GM12878 (cell line): ENCODE measurements at regions not wholly inside any gene's neighbourhood (a gene's known extent, or its start where the extent isn't known, plus 50 kb on each side); places are given as distances from the start of the nearest gene placed in this dataset.

Experiments
- ATAC-seq: fragments of 200-7000 bp; cut with Tn5 transposase; 3 replicates; pipeline ENCODE4 v1.9.1; 2020; ENCODE audit warnings: mild to moderate bottlenecking, moderate library complexity
- BruUV-seq: library from RNA; stranded (reverse); fragments of 400-500 nt; replicated peaks from 2 replicates; lab custom pipeline; 2021; lab: Mats Ljungman, UMichigan
- CTCF ChIA-PET: fragments of 300-600 bp; sonication (Branson Sonifier 250); formaldehyde crosslinking; extraction: SDS; loops from one replicate; lab custom pipeline; 2021; ENCODE audit warnings: inconsistent platforms; lab: Yijun Ruan, JAX
- POLR2A ChIA-PET: fragments of 350-600 bp; formaldehyde crosslinking; extraction: SDS; loops from one replicate; lab custom pipeline; 2021; ENCODE audit warnings: inconsistent platforms; lab: Charles Lee
- RAD21 ChIA-PET: fragments of 300-600 bp; sonication (Branson Sonifier 250); formaldehyde crosslinking; loops from one replicate; lab custom pipeline; 2023; ENCODE audit warnings: antibody characterized with exemption; ENCODE audit not compliant: unreplicated experiment; lab: Charles Lee
- SMC1A ChIA-PET: fragments of 300-600 bp; sonication (Branson Sonifier 250); formaldehyde crosslinking; loops from one replicate; lab custom pipeline; 2023; ENCODE audit not compliant: unreplicated experiment, uncharacterized antibody; lab: Charles Lee
- DNase-seq: peaks from one replicate; pipeline ENCODE4 v3.0.0-alpha.2; 2011; ENCODE audit warnings: low read depth, low spot score
- FAIRE-seq: peaks from 3 replicates; lab custom pipeline; 2011; peaks lifted over from hg19 to GRCh38; lab: Jason Lieb, UNC
- H2AFZ ChIP-seq: 2 replicates; pipeline ENCODE4 v1.6.0; 2011; ENCODE audit warnings: low read depth, low read length, control low read depth; ENCODE audit not compliant: control insufficient read depth
- H3K27ac ChIP-seq: 2 replicates; pipeline ENCODE4 v1.5.1; 2011; ENCODE audit warnings: control low read depth; ENCODE audit not compliant: control insufficient read depth, insufficient read depth
- H3K27me3 ChIP-seq, 2 experiments: replicated peaks in 1 of 2; 2 replicates each; pipeline versions ENCODE4 v1.6.0 to v1.6.1; 2011; ENCODE audit warnings: low read length in 1 of 2; ENCODE audit not compliant: control insufficient read depth in 2 of 2, insufficient read depth in 2 of 2
- H3K36me3 ChIP-seq, 2 experiments: 2 replicates each; pipeline ENCODE4 v1.5.1; 2011; ENCODE audit warnings: low read length in 1 of 2; ENCODE audit not compliant: control insufficient read depth in 2 of 2, insufficient read depth in 2 of 2
- H3K4me1 ChIP-seq: 2 replicates; pipeline ENCODE4 v1.6.1; 2011; ENCODE audit warnings: mild to moderate bottlenecking, low read length, moderate library complexity, mixed read lengths; ENCODE audit not compliant: control insufficient read depth, insufficient read depth
- H3K4me2 ChIP-seq: 2 replicates; pipeline ENCODE4 v1.6.0; 2011; ENCODE audit warnings: control low read depth; ENCODE audit not compliant: control insufficient read depth, insufficient read depth
- H3K4me3 ChIP-seq: fragments of 200-600 bp; sonication (generic); 2 replicates; pipeline ENCODE4 v1.5.1; 2016
- H3K79me2 ChIP-seq: 2 replicates; pipeline ENCODE4 v1.6.0; 2011; ENCODE audit warnings: low read length; ENCODE audit not compliant: control insufficient read depth, insufficient read depth
- H3K9ac ChIP-seq: 2 replicates; pipeline ENCODE4 v1.8.0; 2011; ENCODE audit warnings: low read length, control low read depth, mixed read lengths; ENCODE audit not compliant: control insufficient read depth, insufficient read depth
- H3K9me3 ChIP-seq: replicated peaks from 3 replicates; pipeline ENCODE4 v1.5.1; 2011; ENCODE audit warnings: mild to moderate bottlenecking, low read length; ENCODE audit not compliant: control insufficient read depth, insufficient read depth
- H4K20me1 ChIP-seq: 2 replicates; pipeline ENCODE4 v1.6.0; 2011; ENCODE audit not compliant: control insufficient read depth, insufficient read depth
- BHLHE40 ChIP-seq, 2 experiments: fragments of 450-650 bp in 1 of 2; IDR thresholded peaks; 2 replicates each; pipeline ENCODE4 v1.6.1; 2011 to 2017; ENCODE audit warnings: low read depth in 2 of 2, borderline replicate concordance in 1 of 2, improper control_type of control experiment in 1 of 2, low read length in 1 of 2, mild to moderate bottlenecking in 1 of 2
- EP300 ChIP-seq, 2 experiments: fragments of 150-350 bp in 1 of 2; IDR thresholded peaks; 2 replicates each; pipeline ENCODE4 v1.6.1; 2011 to 2012; ENCODE audit warnings: low read depth in 2 of 2, low read length in 2 of 2, borderline replicate concordance in 1 of 2, improper control_type of control experiment in 1 of 2, inconsistent platforms in 1 of 2; ENCODE audit not compliant: control insufficient read depth in 1 of 2
- GABPA ChIP-seq: IDR thresholded peaks from 2 replicates; pipeline ENCODE4 v1.6.1; 2014; ENCODE audit warnings: antibody characterized with exemption, low read depth, mild to moderate bottlenecking, inconsistent platforms
- JUNB ChIP-seq: IDR thresholded peaks from 2 replicates; pipeline ENCODE4 v1.6.1; 2016; ENCODE audit warnings: antibody characterized with exemption, mild to moderate bottlenecking
- MTA2 ChIP-seq: fragments of 450-650 bp; IDR thresholded peaks from 2 replicates; pipeline ENCODE4 v1.6.1; 2016; ENCODE audit warnings: low read depth, mild to moderate bottlenecking, moderate library complexity
- NR2C1 ChIP-seq: fragments of 450-650 bp; IDR thresholded peaks from 2 replicates; pipeline ENCODE4 v1.6.1; 2017; ENCODE audit warnings: antibody characterized with exemption, mild to moderate bottlenecking, moderate library complexity
- RUNX3 ChIP-seq: IDR thresholded peaks from 2 replicates; pipeline ENCODE4 v1.6.1; 2012; ENCODE audit warnings: low read length, inconsistent platforms
- SMAD1 ChIP-seq: fragments of 450-650 bp; IDR thresholded peaks from 2 replicates; pipeline ENCODE4 v1.6.1; 2018; ENCODE audit warnings: mild to moderate bottlenecking, low read depth; ENCODE audit not compliant: partially characterized antibody
- TCF12 ChIP-seq: IDR thresholded peaks from 2 replicates; pipeline ENCODE4 v1.6.1; 2011; ENCODE audit warnings: low read depth, mild to moderate bottlenecking, low read length
- ZNF207 ChIP-seq: fragments of 450-650 bp; IDR thresholded peaks from 2 replicates; pipeline ENCODE4 v1.6.1; 2014; ENCODE audit warnings: antibody characterized with exemption, mild to moderate bottlenecking, borderline replicate concordance
- WGBS: methylation state at CpG from one replicate; pipeline ENCODE4 v1.1.6; 2016; ENCODE audit warnings: low lambda C conversion rate; ENCODE audit not compliant: insufficient replicate concordance, insufficient coverage; ENCODE audit errors: missing lambda C conversion rate; 5-methylcytosine and 5-hydroxymethylcytosine counted together
- in situ Hi-C: fragments of 300-500 bp; cut with MboI; formaldehyde crosslinking; loops from 9 replicates; pipeline ENCODE4 v1.14.3; 2018; ENCODE audit warnings: mixed read lengths
- intact Hi-C: fragments of 100-400 bp; cut with micrococcal nuclease; formaldehyde crosslinking; loops from one replicate; pipeline ENCODE4 v1.14.2; 2022; ENCODE audit not compliant: unreplicated experiment
- TF ChIP-seq, protein P1 (sequence below): IDR thresholded peaks from 2 replicates; pipeline ENCODE4 v1.6.1; 2012; ENCODE audit warnings: low read depth, low read length, improper control_type of control experiment

- SMC1A ChIA-PET: no interaction called here
- Histone ChIP-seq H3K9me3 (no peaks in the 10 kb centered on the region; the same call in 1 of the 3 replicates), H3K79me2 (no peaks in the 10 kb centered on the region), H3K36me3 (no peaks in the 10 kb centered on the region), H3K4me3 (no peak overlapping the region), H3K4me2 (no peak overlapping the region; the same call in 1 of the 2 replicates), H3K27ac (no peak overlapping the region; the same call in 1 of the 2 replicates), H3K9ac (no peak overlapping the region), H3K4me1 (peaks cover 30% of the 10 kb centered on the region), H2AFZ (peak overlapping the region; percentile 48; the same call in 1 of the 2 replicates), H4K20me1 (no peaks in the 10 kb centered on the region), H3K27me3 (no peaks in the 10 kb centered on the region)
- no TSS peak for BruUV-seq
- RAD21 ChIA-PET: no interaction called here
- TF ChIP-seq ZNF207: no peak
- peak; percentile 27; the same call in 1 of the 2 replicates for TF ChIP-seq JUNB
- no peak for TF ChIP-seq TCF12
- TF ChIP-seq EP300 (IDR thresholded peaks at IDR 0.05; ENCODE audit: borderline replicate concordance in 1 of 2, control insufficient read depth in 1 of 2, low read depth in 2 of 2, low read length in 2 of 2): peak in 1 of 2 experiments; percentile 34; a peak in 1 of 4 replicates
- TF ChIP-seq GABPA: peak; percentile 45; the same call in 1 of the 2 replicates
- 0 out of 2 replicates have a peak, but pooled peaks have one; percentile 36 for TF ChIP-seq NR2C1
- TF ChIP-seq, protein P1, sequence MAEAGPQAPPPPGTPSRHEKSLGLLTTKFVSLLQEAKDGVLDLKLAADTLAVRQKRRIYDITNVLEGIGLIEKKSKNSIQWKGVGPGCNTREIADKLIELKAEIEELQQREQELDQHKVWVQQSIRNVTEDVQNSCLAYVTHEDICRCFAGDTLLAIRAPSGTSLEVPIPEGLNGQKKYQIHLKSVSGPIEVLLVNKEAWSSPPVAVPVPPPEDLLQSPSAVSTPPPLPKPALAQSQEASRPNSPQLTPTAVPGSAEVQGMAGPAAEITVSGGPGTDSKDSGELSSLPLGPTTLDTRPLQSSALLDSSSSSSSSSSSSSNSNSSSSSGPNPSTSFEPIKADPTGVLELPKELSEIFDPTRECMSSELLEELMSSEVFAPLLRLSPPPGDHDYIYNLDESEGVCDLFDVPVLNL: no peak
- TF ChIP-seq MTA2: no peak
- no peak for TF ChIP-seq BHLHE40 (IDR thresholded peaks at IDR 0.05; ENCODE audit: borderline replicate concordance in 1 of 2, low read depth in 2 of 2, low read length in 1 of 2)
- TF ChIP-seq RUNX3: peak; percentile 67
- TF ChIP-seq SMAD1: no peak
- ATAC-seq: peak; percentile 46
- CTCF ChIA-PET: interaction anchor here (1.5 kb wide), 1 partner anchor 28 kb away, joined by 3 read pairs; no protein-coding TSS in a partner anchor
- POLR2A ChIA-PET: no interaction called here
- no peak for DNase-seq
- intact Hi-C loops: loop anchor here (5.0 kb wide), 1 partner anchor 293 kb away; the partner anchor contains the start of gene ASNSD1
- FAIRE-seq: no peak
- WGBS: 3% methylated on average over 3 of the region's 3 CpGs
- in situ Hi-C loops: no loop called here
Observed at GRCh38 chr2:189954989-189955388, 107.5 kb downstream of the MSTN start.
